Activated CD4-positive, alpha-beta T cell treated with anti-CD3 and anti-CD28 coated beads for 24 hours (primary cell): ENCODE measurements at regions not wholly inside any gene's neighbourhood (a gene's known extent, or its start where the extent isn't known, plus 50 kb on each side); places are given as distances from the start of the nearest gene placed in this dataset.
"Not testable (repeated sequence)": the region's sequence is repeated elsewhere in the genome, so short reads cannot be mapped to it uniquely, and the experiment has no call there.

Experiments used
- DNase-seq, 2 donors: peaks; one replicate each; pipeline ENCODE4 v3.0.0-alpha.2; 2020; ENCODE audit warnings: low read depth in 2 of 2

DNA sequence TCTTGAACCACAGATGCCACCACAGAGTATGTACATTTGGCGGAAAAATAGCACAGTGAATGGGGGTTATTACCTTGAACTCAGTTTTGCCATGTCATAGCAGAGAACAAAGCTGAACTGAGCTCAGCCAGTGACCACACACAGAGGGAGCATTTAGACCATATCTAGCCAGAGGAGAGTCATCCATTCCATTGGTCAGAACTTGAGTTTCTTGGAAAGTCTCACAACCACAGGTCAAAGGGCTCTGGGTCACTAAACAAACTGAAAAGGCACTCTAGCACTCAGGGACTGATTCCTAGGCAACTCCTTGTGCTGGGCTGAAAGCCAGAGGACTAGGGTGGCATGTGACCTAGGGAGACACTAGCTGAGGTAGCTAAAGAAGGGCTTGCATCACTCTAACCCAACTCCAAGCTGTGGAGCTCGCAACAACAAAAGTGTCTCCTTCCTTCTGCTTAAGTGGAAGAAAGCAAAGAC is 239.7 kb upstream of the SEMA3D start:
- DNase-seq, result no peak

GRCh38 chr7:85424298-85424697 is 237.4 kb upstream of the SEMA3D start:
- DNase-seq, result no peak

DNA sequence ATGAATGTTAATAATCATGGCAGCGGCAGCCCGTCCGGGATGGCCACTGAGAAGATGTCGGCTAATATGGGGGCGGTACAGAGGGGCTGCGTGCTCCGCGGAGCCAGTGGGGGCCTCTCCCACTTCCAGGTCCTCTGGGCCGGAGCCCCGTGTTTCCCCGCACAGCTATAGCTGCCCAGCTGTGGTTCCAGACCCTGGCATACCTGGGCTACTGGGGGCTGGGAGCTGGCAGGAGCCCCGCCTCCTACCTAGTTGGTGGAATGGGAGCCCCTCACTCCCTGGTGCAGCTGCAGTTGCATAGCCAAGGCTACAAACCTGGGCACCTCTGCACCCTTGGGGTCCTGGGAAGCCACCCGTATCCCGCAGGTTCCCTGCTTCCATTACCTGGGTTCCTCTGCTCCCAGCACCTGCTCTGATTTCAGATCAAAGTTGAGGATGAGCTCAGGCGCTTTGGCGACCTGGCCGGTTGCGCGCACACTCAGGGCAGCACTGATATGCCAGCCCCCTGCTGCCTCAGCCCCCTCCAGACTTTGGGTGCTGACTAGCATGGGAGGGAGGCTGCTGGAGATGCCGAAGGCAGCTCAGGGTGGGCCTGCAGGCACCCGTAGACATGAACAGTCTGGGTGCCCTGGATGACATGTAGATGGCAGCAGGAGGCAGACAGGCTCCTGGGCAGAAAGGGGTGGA is 236.5 kb upstream of the SEMA3D start:
- no peak for DNase-seq

DNA sequence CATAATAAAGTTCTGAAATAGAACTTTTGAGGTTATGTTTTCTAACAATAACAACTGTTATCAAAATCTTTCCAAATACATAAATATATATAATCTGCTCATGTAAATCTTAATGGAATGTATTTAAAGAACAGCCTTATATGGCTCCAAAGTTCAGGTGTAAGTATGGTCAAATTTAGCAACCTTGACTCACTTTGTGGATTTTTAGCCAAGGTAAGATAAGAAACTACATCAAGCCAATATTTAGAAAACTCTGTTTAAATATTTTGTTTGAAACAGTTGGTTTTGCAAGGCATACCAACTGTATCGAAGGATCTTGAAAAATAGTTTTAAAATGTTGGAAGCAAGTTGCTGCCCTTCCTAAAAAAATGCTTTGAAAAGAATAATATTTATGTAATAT is 228.9 kb upstream of the SEMA3D start:
- no peak for DNase-seq

DNA sequence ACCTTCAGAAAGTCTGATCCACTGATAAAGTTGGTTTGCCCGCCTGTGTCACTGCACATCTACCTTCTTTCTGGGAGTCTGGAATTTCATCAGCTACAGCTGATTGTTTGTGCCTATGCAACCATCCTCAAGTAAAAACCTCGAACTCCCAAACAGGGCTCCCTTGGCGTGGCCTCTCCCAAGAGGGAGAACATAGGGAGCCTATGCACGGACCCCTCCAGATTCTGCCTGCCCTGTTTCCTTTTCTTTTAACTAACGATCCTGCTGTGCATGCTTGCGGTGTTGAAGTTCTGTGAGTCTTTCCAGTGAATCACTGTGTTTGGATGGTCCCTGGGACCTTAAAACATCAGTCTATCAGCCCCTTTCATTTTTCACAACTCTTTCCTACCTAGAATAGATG is 226.9 kb upstream of the SEMA3D start:
- DNase-seq, result no peak

DNA sequence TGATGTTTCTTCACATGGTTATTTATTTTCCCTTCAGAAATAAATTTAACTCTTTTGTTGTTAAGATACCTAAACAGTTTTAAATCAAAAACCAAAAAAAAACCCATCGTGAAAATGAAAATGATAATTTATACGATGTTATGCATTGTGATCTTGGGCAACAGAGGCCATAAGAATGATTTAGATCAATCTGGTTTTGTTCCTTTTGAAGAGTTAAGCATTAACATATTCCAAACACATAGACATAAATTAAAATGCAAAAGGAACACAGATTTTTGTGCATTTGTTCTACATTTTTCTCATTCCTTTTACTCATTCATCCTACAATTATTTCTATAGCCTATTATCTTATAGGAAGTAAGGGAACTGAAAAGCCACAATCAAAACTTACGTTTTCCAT is 226.1 kb upstream of the SEMA3D start:
- no peak for DNase-seq

GRCh38 chr7:85407391-85407790 is 220.5 kb upstream of the SEMA3D start:
- no peak for DNase-seq

GRCh38 chr7:85405016-85405902 is 218.4 kb upstream of the SEMA3D start:
- no peak for DNase-seq

- DNase-seq, result no peak
Observed at GRCh38 chr7:85396676-85397075, 209.8 kb upstream of the SEMA3D start.

DNA sequence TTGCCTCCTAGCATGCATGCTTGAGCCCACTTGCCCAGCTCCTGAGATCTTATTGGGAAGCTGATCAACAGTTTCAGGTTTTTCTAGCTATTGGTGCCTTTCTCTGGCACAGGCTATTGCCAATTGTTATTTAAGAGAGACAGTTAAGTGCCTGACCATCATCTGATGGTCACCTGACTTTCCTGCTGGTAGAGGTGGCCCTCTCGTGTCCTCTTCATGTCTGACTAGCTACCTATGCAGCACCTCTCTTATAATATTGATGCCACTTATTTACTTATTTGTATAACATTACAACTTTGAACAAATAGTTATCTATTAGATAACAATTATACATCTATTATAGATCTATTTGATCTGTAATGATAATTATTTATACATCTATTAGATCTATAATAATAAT is 205.9 kb upstream of the SEMA3D start:
- no peak for DNase-seq

- DNase-seq, result no peak
Observed at GRCh38 chr7:85392326-85392725, 205.5 kb upstream of the SEMA3D start.

DNA sequence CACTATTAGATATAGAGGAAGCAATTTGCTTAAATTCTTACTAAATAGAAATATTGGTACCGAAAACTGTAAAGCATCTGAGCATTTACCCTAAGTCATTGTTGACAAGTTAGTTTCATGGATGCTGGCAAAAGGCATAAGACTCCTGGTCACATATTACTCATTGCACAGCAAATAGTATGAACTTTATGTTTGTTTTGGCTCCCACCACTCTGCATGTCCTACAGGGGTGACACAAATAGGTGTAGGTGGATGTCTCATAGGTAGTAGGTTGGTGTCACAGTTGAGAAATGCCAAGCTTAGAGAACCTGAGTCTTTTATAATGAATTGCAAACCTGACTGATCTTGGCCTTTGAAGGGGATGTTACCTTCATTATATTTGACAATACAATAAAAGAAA is 199.6 kb upstream of the SEMA3D start:
- DNase-seq, result no peak

- DNase-seq, result no peak
Observed at GRCh38 chr7:85384392-85384791, 197.5 kb upstream of the SEMA3D start.

GRCh38 chr7:85381212-85381611 is 194.4 kb upstream of the SEMA3D start:
- no peak for DNase-seq

- no peak for DNase-seq
Observed at GRCh38 chr7:85376589-85376988, 189.7 kb upstream of the SEMA3D start.

- DNase-seq, result no peak
Observed at GRCh38 chr7:85356916-85357315, 170.1 kb upstream of the SEMA3D start.

DNA sequence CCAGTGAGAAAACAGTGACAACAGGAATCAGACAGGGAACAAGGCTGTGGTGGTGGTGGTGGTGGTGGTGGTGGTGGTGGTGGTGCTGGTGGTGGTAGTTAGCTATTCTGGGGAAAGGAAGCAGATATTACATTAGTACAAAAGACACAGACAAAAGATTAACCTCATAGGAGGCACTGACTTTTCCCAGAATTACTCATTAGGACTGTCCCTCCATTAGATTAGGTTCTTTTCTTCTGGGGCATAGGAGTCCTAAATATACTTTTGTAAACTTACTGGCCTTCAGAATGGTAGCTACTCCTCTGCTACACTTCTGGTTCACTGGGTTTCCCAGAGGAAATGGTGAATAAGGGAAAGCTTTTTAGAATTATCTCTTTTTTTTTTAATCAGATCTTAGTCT is 156.6 kb upstream of the SEMA3D start:
- no peak for DNase-seq

DNA sequence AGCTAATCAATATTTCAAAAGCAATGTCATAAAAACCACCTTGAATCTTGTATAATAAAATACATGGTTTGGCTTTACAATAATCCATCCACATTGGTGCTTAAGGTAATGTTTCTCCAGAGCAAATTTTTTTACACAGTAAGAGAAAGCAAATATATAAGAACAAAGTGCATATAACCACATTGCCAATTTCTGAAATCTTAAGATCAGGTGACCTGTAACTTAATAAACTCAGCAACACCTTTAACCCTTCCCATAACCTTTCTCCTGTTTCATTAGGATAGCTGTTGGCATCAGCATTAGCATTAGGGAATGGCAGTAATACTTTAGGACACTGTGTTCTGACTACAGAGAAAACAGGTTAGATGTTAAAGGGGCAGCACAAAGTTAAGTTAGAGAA is 155.9 kb upstream of the SEMA3D start:
- DNase-seq, result no peak

GRCh38 chr7:85341973-85342372 is 155.1 kb upstream of the SEMA3D start:
- no peak for DNase-seq

- no peak for DNase-seq
Observed at GRCh38 chr7:85341121-85341520, 154.3 kb upstream of the SEMA3D start.

DNA sequence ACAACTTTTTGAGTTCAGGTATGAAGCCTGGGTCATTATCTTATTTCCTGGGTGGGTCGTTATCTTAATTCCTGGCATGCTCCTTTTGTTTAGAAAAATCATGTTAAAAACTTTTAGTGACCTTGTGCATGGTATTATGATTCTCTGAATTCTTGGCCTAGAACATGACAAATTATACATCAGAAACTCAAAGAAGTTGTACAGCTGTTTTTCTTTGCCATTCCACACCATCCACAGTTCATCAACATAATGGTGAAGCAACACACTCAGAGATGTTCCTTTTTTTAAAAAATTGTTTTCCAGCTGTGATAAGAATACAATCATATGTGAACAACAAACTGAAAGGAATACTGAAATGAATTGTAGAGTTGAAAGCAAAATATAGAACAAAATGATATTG is 149.2 kb upstream of the SEMA3D start:
- no peak for DNase-seq

DNA sequence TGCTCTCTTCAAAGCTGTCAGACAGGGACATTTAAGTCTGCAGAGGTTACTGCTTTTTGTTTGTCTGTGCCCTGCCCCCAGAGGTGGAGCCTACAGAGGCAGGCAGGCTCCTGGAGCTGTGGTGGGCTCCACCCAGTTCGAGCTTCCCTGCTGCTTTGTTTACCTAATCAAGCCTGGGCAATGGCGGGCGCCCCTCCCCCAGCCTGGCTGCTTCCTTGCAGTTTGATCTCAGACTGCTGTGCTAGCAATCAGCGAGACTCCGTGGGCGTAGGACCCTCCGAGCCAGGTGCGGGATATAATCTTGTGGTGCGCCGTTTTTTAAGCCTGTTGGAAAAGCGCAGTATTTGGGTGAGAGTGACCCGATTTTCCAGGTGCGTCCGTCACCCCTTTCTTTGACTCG is 148.3 kb upstream of the SEMA3D start:
- DNase-seq, result not testable (repeated sequence)

- DNase-seq, result no peak
Observed at GRCh38 chr7:85328456-85328998, 141.7 kb upstream of the SEMA3D start.
